IMR-90 (cell line): ENCODE measurements at regions not wholly inside any gene's neighbourhood (a gene's known extent, or its start where the extent isn't known, plus 50 kb on each side); places are given as distances from the start of the nearest gene placed in this dataset.

ENCODE experiments used
- ATAC-seq: fragments of 200-7000 bp; cut with Tn5 transposase; 2 replicates; pipeline ENCODE4 v1.9.1; 2020; ENCODE audit warnings: low read depth, mild to moderate bottlenecking, moderate library complexity
- BruUV-seq: library from RNA; stranded (reverse); fragments of 400-500 nt; replicated peaks from 2 replicates; lab custom pipeline; 2021; lab: Mats Ljungman, UMichigan
- CTCF ChIA-PET: fragments of 300-600 bp; formaldehyde crosslinking; extraction: SDS; loops from one replicate; lab custom pipeline; 2021; ENCODE audit warnings: antibody characterized with exemption; lab: Yijun Ruan, JAX
- POLR2A ChIA-PET: fragments of 300-600 bp; sonication (Branson Sonifier 250); formaldehyde crosslinking; loops from one replicate; lab custom pipeline; 2022; ENCODE audit warnings: antibody characterized with exemption; ENCODE audit not compliant: unreplicated experiment; lab: Charles Lee
- DNase-seq: peaks from one replicate; pipeline ENCODE4 v3.0.0; 2013
- H2AFZ ChIP-seq: replicated peaks from 2 replicates; pipeline ENCODE3; 2013; ENCODE audit warnings: low read length, mild to moderate bottlenecking; ENCODE audit not compliant: poor library complexity
- H2AK5ac ChIP-seq: 2 replicates; pipeline ENCODE4 v1.6.1; 2013; ENCODE audit warnings: low read depth, low read length, inconsistent platforms
- H2AK9ac ChIP-seq: replicated peaks from 2 replicates; pipeline ENCODE3; 2013; ENCODE audit warnings: mild to moderate bottlenecking, low read depth, low read length, moderate library complexity; ENCODE audit not compliant: poor library complexity
- H2BK120ac ChIP-seq: 2 replicates; pipeline ENCODE4 v1.6.1; 2013; ENCODE audit warnings: low read depth, low read length, inconsistent platforms
- H2BK15ac ChIP-seq: 3 replicates; pipeline ENCODE4 v1.6.1; 2013; ENCODE audit warnings: low read depth, low read length, inconsistent platforms
- H2BK20ac ChIP-seq: 2 replicates; pipeline ENCODE4 v1.6.1; 2013; ENCODE audit warnings: low read depth, mild to moderate bottlenecking, inconsistent platforms, low read length, moderate library complexity
- H2BK5ac ChIP-seq: 2 replicates; pipeline ENCODE4 v1.6.1; 2013; ENCODE audit warnings: mild to moderate bottlenecking, low read depth, low read length, inconsistent platforms; ENCODE audit not compliant: poor library complexity, severe bottlenecking
- H3K14ac ChIP-seq: replicated peaks from 2 replicates; pipeline ENCODE4 v1.6.1; 2013; ENCODE audit warnings: low read depth, low read length, inconsistent platforms
- H3K18ac ChIP-seq: 2 replicates; pipeline ENCODE4 v1.6.1; 2013; ENCODE audit warnings: low read depth, low read length, control low read depth
- H3K23ac ChIP-seq: 2 replicates; pipeline ENCODE4 v1.6.1; 2013; ENCODE audit warnings: low read depth, low read length, inconsistent platforms
- H3K27ac ChIP-seq: 2 replicates; pipeline ENCODE4 v1.5.1; 2013; ENCODE audit warnings: mild to moderate bottlenecking, control low read depth, low read length; ENCODE audit not compliant: insufficient read depth
- H3K27me3 ChIP-seq: 2 replicates; pipeline ENCODE4 v1.6.1; 2013; ENCODE audit warnings: low read length; ENCODE audit not compliant: control insufficient read depth, insufficient read depth
- H3K36me3 ChIP-seq: 2 replicates; pipeline ENCODE4 v1.6.1; 2013; ENCODE audit warnings: low read length, mixed read lengths; ENCODE audit not compliant: control insufficient read depth, insufficient read depth
- H3K4ac ChIP-seq: 2 replicates; pipeline ENCODE4 v1.6.1; 2013; ENCODE audit warnings: low read depth, low read length, inconsistent platforms
- H3K4me1 ChIP-seq: 2 replicates; pipeline ENCODE4 v1.6.1; 2013; ENCODE audit warnings: low read length, mixed read lengths; ENCODE audit not compliant: control insufficient read depth, insufficient read depth
- H3K4me2 ChIP-seq: 2 replicates; pipeline ENCODE4 v1.6.1; 2013; ENCODE audit warnings: low read depth, mild to moderate bottlenecking, control low read depth, low read length, moderate library complexity
- H3K4me3 ChIP-seq: 2 replicates; pipeline ENCODE4 v1.5.1; 2013; ENCODE audit warnings: low read depth, mild to moderate bottlenecking, control low read depth, low read length, moderate library complexity; ENCODE audit not compliant: insufficient read depth
- H3K56ac ChIP-seq: 2 replicates; pipeline ENCODE4 v1.6.1; 2013; ENCODE audit warnings: low read length, inconsistent platforms; ENCODE audit not compliant: insufficient read depth; ENCODE audit errors: extremely low read depth
- H3K79me1 ChIP-seq, 2 experiments: 2 replicates each; pipeline ENCODE4 v1.6.1; 2013; ENCODE audit warnings: low read length in 2 of 2, inconsistent platforms in 1 of 2, low read depth in 1 of 2
- H3K9ac ChIP-seq: 2 replicates; pipeline ENCODE4 v1.6.1; 2013; ENCODE audit warnings: low read depth, low read length, control low read depth
- H3K9me1 ChIP-seq: 2 replicates; pipeline ENCODE4 v1.6.1; 2013; ENCODE audit warnings: low read length, inconsistent platforms; ENCODE audit not compliant: insufficient read depth
- H3K9me3 ChIP-seq: 2 replicates; pipeline ENCODE4 v1.6.1; 2013; ENCODE audit warnings: low read length; ENCODE audit not compliant: control insufficient read depth, insufficient read depth
- H4K20me1 ChIP-seq: 2 replicates; pipeline ENCODE4 v1.6.1; 2013; ENCODE audit warnings: low read length, inconsistent platforms; ENCODE audit not compliant: insufficient read depth
- H4K5ac ChIP-seq: 2 replicates; pipeline ENCODE4 v1.6.1; 2013; ENCODE audit warnings: mild to moderate bottlenecking, low read depth, low read length, control low read depth
- H4K8ac ChIP-seq, 2 experiments: 2 replicates each; pipeline ENCODE4 v1.6.1; 2013; ENCODE audit warnings: low read depth in 2 of 2, low read length in 2 of 2, control low read depth in 1 of 2, inconsistent platforms in 1 of 2
- H4K91ac ChIP-seq: 2 replicates; pipeline ENCODE4 v1.6.1; 2013; ENCODE audit warnings: low read depth, low read length, inconsistent platforms; ENCODE audit not compliant: insufficient read depth
- BHLHE40 ChIP-seq: fragments of 150-350 bp; IDR thresholded peaks from 2 replicates; pipeline ENCODE4 v1.6.1; 2016; ENCODE audit warnings: mild to moderate bottlenecking, low read depth, low read length
- CHD1 ChIP-seq: IDR thresholded peaks from 2 replicates; pipeline ENCODE4 v1.6.1; 2012; ENCODE audit warnings: low read depth, low read length, improper control_type of control experiment
- MAZ ChIP-seq: IDR thresholded peaks from 2 replicates; pipeline ENCODE4 v1.6.1; 2012; ENCODE audit warnings: low read depth, mild to moderate bottlenecking, low read length, improper control_type of control experiment, moderate library complexity, borderline replicate concordance
- MXI1 ChIP-seq: IDR thresholded peaks from 2 replicates; pipeline ENCODE4 v1.6.1; 2012; ENCODE audit warnings: low read depth, mild to moderate bottlenecking, low read length, moderate library complexity, borderline replicate concordance
- NFE2L2 ChIP-seq: fragments of 150-350 bp; IDR thresholded peaks from 2 replicates; pipeline ENCODE4 v1.6.1; 2016; ENCODE audit warnings: low read depth, mild to moderate bottlenecking, low read length
- RCOR1 ChIP-seq: IDR thresholded peaks from 2 replicates; pipeline ENCODE4 v1.6.1; 2012; ENCODE audit warnings: mild to moderate bottlenecking, low read length, improper control_type of control experiment; ENCODE audit not compliant: insufficient replicate concordance
- RFX5 ChIP-seq: IDR thresholded peaks from 2 replicates; pipeline ENCODE4 v1.8.0; 2012; ENCODE audit warnings: low read depth, mild to moderate bottlenecking, low read length, moderate library complexity
- SMC3 ChIP-seq: fragments of 150-350 bp; IDR thresholded peaks from 2 replicates; pipeline ENCODE4 v1.6.1; 2016; ENCODE audit warnings: low read depth, mild to moderate bottlenecking, antibody characterized with exemption, low read length, moderate library complexity
- WGBS, 2 experiments: methylation state at CpG; one replicate each; pipeline versions ENCODE4 v1.1.5 to v1.1.7; 2013; ENCODE audit warnings: missing lambda C conversion rate in 2 of 2; ENCODE audit not compliant: insufficient read length in 1 of 2; ENCODE audit errors: extremely low coverage in 2 of 2; 5-methylcytosine and 5-hydroxymethylcytosine counted together
- dilution Hi-C: fragments of 300-500 bp; cut with HindIII; formaldehyde crosslinking; loops from one replicate; pipeline ENCODE4 v1.14.3; 2018; ENCODE audit warnings: low sequenced_read_pairs; ENCODE audit not compliant: unreplicated experiment
- in situ Hi-C: fragments of 300-500 bp; cut with MboI; formaldehyde crosslinking; loops from 3 replicates; pipeline ENCODE4 v1.14.3; 2019; ENCODE audit warnings: low sequenced_read_pairs, inconsistent platforms, mixed read lengths
- intact Hi-C: fragments of 100-400 bp; cut with micrococcal nuclease; formaldehyde crosslinking; loops from 2 replicates; pipeline ENCODE4 v1.10.0; 2022
- TF ChIP-seq, protein P1 (sequence below): fragments of 150-350 bp; IDR thresholded peaks from 2 replicates; pipeline ENCODE4 v1.6.1; 2016; ENCODE audit warnings: low read depth, mild to moderate bottlenecking, low read length, moderate library complexity, borderline replicate concordance

DNA sequence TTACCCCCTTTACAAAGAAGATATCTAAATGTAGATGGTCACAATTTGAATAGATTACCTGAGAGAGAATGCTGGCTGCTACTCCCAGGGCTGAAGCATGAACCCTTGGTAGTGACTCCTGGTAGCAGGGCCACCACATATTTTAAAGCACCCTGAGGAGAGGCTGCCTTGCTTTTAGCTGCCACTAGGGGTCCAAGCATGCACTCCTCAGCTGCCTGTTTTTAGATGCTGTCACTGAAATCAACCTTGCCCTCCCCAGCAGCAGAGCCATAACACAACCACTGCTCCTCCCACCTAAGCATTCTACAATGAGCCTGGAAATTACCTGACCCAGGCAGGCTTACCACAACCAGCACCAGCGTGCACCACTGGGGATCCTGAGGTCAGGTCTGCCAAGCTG lies 850.9 kb downstream of the FAM133A start:
- Histone ChIP-seq H3K56ac (no peak overlapping the region), H4K91ac (no peak overlapping the region), H3K27me3 (no peaks in the 10 kb centered on the region), H3K36me3 (no peaks in the 10 kb centered on the region), H2BK120ac (no peak overlapping the region), H2AK5ac (no peak overlapping the region), H3K4me3 (no peak overlapping the region), H3K79me1 (no peaks in the 10 kb centered on the region), H2BK15ac (no peak overlapping the region), H3K4me1 (no peaks in the 10 kb centered on the region), H2BK5ac (no peak overlapping the region), H3K9me3 (peaks cover 4% of the 10 kb centered on the region; the same call in 1 of the 2 replicates), H4K8ac (no peak overlapping the region), H3K18ac (no peak overlapping the region), H4K20me1 (no peaks in the 10 kb centered on the region), H3K14ac (no peak overlapping the region), H3K9ac (no peak overlapping the region), H3K4me2 (no peak overlapping the region), H4K5ac (no peak overlapping the region), H2AFZ (no peak overlapping the region), H3K23ac (no peak overlapping the region), H3K27ac (no peak overlapping the region), H2BK20ac (no peak overlapping the region), H3K4ac (no peak overlapping the region), H2AK9ac (no peak overlapping the region), H3K9me1 (no peaks in the 10 kb centered on the region)
- WGBS, 2 experiments = no CpG with 5 or more reads among the region's 1 CpG
- CTCF ChIA-PET = no interaction called here
- TF ChIP-seq BHLHE40 (no peak), MXI1 (no peak), RFX5 (no peak), NFE2L2 (no peak), SMC3 (no peak), RCOR1 (no peak), CHD1 (no peak), MAZ (no peak)
- TF ChIP-seq, protein P1, sequence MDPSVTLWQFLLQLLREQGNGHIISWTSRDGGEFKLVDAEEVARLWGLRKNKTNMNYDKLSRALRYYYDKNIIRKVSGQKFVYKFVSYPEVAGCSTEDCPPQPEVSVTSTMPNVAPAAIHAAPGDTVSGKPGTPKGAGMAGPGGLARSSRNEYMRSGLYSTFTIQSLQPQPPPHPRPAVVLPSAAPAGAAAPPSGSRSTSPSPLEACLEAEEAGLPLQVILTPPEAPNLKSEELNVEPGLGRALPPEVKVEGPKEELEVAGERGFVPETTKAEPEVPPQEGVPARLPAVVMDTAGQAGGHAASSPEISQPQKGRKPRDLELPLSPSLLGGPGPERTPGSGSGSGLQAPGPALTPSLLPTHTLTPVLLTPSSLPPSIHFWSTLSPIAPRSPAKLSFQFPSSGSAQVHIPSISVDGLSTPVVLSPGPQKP = no peak
- ATAC-seq (no peak), DNase-seq (no peak)
- no TSS peak for BruUV-seq
- in situ Hi-C loops (no loop called here), intact Hi-C loops (no loop called here), dilution Hi-C loops (no loop called here)
- POLR2A ChIA-PET = no interaction called here
